HEK293T (cell line): ENCODE measurements at regions not wholly inside any gene's neighbourhood (a gene's known extent, or its start where the extent isn't known, plus 50 kb on each side); places are given as distances from the start of the nearest gene placed in this dataset.

Experiments
- CTCF ChIA-PET: fragments of 350-600 bp; formaldehyde crosslinking; extraction: SDS; loops from one replicate; lab custom pipeline; 2021; ENCODE audit warnings: antibody characterized with exemption, inconsistent platforms; lab: Yijun Ruan, JAX
- POLR2A ChIA-PET: fragments of 350-600 bp; formaldehyde crosslinking; extraction: SDS; loops from one replicate; lab custom pipeline; 2020; ENCODE audit warnings: antibody characterized with exemption, inconsistent platforms; lab: Yijun Ruan, JAX
- DNase-seq: peaks from one replicate; pipeline ENCODE4 v3.0.0; 2012; ENCODE audit warnings: mixed read lengths; ENCODE audit errors: extremely low spot score
- ARNT ChIP-seq: fragments of 450-650 bp; IDR thresholded peaks from 2 replicates; pipeline ENCODE4 v1.6.1; 2017; ENCODE audit warnings: mild to moderate bottlenecking
- BHLHE40 ChIP-seq: fragments of 450-650 bp; IDR thresholded peaks from 2 replicates; pipeline ENCODE4 v1.6.1; 2016; ENCODE audit warnings: mild to moderate bottlenecking, moderate library complexity, borderline replicate concordance
- CTBP1 ChIP-seq: fragments of 450-650 bp; IDR thresholded peaks from 2 replicates; pipeline ENCODE4 v1.6.1; 2016; ENCODE audit warnings: borderline replicate concordance
- ELF4 ChIP-seq: fragments of 450-650 bp; IDR thresholded peaks from 2 replicates; pipeline ENCODE4 v1.6.1; 2017; ENCODE audit warnings: antibody characterized with exemption
- FOXA1 ChIP-seq: fragments of 450-650 bp; IDR thresholded peaks from 2 replicates; pipeline ENCODE4 v1.6.1; 2016; ENCODE audit warnings: mild to moderate bottlenecking
- FOXK2 ChIP-seq: fragments of 450-650 bp; IDR thresholded peaks from 2 replicates; pipeline ENCODE4 v1.6.1; 2016; ENCODE audit warnings: mild to moderate bottlenecking
- FOXM1 ChIP-seq: fragments of 450-650 bp; IDR thresholded peaks from 2 replicates; pipeline ENCODE4 v1.6.1; 2017; ENCODE audit warnings: mild to moderate bottlenecking, borderline replicate concordance
- HDGF ChIP-seq: fragments of 450-650 bp; IDR thresholded peaks from 2 replicates; pipeline ENCODE4 v1.6.1; 2017; ENCODE audit warnings: antibody characterized with exemption, borderline replicate concordance
- L3MBTL2 ChIP-seq: fragments of 450-650 bp; conservative IDR thresholded peaks from 2 replicates; pipeline ENCODE4 v1.6.1; 2016; ENCODE audit warnings: mild to moderate bottlenecking
- LEF1 ChIP-seq: fragments of 450-650 bp; IDR thresholded peaks from 2 replicates; pipeline ENCODE4 v1.6.1; 2017; ENCODE audit warnings: mild to moderate bottlenecking, borderline replicate concordance
- NFRKB ChIP-seq: fragments of 450-650 bp; IDR thresholded peaks from 2 replicates; pipeline ENCODE4 v1.6.1; 2016; ENCODE audit warnings: mild to moderate bottlenecking, moderate library complexity
- PKNOX1 ChIP-seq: fragments of 450-650 bp; IDR thresholded peaks from 2 replicates; pipeline ENCODE4 v1.6.1; 2016
- SP1 ChIP-seq: fragments of 450-650 bp; IDR thresholded peaks from 2 replicates; pipeline ENCODE4 v1.6.1; 2017
- SUZ12 ChIP-seq: fragments of 450-650 bp; IDR thresholded peaks from 2 replicates; pipeline ENCODE4 v1.6.1; 2016; ENCODE audit warnings: mild to moderate bottlenecking
- TARDBP ChIP-seq: fragments of 450-650 bp; IDR thresholded peaks from 2 replicates; pipeline ENCODE4 v1.6.1; 2016
- ZNF384 ChIP-seq: fragments of 450-650 bp; IDR thresholded peaks from 2 replicates; pipeline ENCODE4 v1.6.1; 2016

DNA sequence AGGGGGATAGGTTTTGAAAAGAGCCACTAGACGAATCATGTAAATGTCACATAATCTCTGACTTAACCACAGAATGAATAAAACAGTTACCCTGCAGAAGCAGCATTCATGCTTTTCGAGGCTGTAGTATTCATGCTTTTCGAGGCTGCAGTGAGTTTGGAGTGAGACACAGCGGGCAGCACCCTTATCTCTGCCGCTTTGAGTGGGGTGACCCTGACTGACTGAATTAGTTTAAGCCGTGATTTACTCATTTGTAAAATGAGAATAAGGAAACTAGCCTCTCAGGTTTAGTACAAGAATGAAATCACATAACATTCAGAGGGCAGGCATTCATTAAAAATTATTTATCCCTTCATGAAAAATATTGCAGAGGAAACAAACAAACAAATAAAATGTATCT, 92.8 kb upstream of the KMT2C start:
- POLR2A ChIA-PET, result no interaction called here
- peak; percentile 4 for DNase-seq
- CTCF ChIA-PET, result no interaction called here
- no peak for TF ChIP-seq ZNF384

GRCh38 chr7:152527610-152528032, 91.8 kb upstream of the KMT2C start:
- POLR2A ChIA-PET, result no interaction called here
- no peak for DNase-seq
- no peak for TF ChIP-seq HDGF
- no peak for TF ChIP-seq BHLHE40
- no peak for TF ChIP-seq TARDBP
- no peak for TF ChIP-seq FOXK2
- no peak for TF ChIP-seq ZNF384
- TF ChIP-seq CTBP1, result no peak
- no peak for TF ChIP-seq PKNOX1
- CTCF ChIA-PET, result no interaction called here

DNA sequence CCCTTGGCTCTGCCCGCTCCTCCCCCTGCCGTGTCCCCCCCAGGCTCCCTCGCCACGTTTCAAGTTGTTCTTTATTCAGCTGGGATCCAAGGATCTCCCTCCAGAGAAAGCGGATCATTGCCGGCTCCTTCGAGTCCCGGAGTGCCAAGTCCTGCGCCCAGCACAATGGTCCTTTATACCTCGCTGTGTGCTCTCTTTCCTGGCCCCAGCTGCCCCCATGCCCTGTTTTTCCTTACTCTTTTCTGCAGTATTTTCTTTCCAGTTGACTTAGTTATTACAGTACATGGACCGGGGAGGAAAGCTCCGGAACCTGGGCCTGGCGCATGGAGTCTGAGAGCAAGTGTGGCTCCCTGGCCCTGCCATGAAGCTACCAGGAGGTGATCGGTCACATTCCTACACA, 88.1 kb upstream of the KMT2C start:
- TF ChIP-seq NFRKB, result no peak
- no peak for TF ChIP-seq FOXA1
- no peak for TF ChIP-seq PKNOX1
- no peak for TF ChIP-seq FOXM1
- no peak for TF ChIP-seq ZNF384
- no peak for TF ChIP-seq CTBP1
- no peak for TF ChIP-seq SP1
- no peak for TF ChIP-seq ELF4
- TF ChIP-seq BHLHE40, result no peak
- TF ChIP-seq L3MBTL2, result no peak
- CTCF ChIA-PET, result no interaction called here
- POLR2A ChIA-PET, result no interaction called here
- no peak for DNase-seq

DNA sequence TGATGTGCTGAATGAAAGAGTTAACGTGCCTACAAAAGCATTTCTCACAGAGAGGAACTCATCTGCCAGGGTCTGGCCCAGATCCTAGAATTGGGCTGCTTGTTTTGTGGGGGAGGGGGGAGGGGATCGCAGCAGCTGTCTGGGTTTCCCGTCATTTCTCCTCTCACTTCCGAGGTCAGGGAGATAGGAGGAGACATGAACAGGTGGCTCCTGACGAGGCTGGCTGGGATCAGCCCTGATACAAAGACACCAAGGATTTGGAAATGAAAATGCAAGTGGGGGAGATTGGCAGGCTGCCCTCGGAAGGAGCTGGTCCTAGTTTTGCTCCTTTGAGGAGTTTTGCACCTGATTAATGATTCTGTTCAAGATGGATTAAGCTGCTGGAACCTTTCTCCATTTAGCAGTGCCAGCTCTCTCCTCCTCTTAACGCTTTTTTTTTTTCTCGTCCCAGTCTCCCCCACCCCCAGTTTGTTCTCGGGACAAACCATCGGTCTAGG, 86.8 kb upstream of the KMT2C start:
- ChIA-PET CTCF (no interaction called here), POLR2A (no interaction called here)
- TF ChIP-seq ARNT, result no peak
- no peak for TF ChIP-seq HDGF
- no peak for TF ChIP-seq SP1
- no peak for TF ChIP-seq FOXK2
- TF ChIP-seq FOXM1, result no peak
- TF ChIP-seq CTBP1, result no peak
- no peak for TF ChIP-seq LEF1
- no peak for TF ChIP-seq L3MBTL2
- TF ChIP-seq PKNOX1, result no peak
- no peak for TF ChIP-seq SUZ12
- no peak for TF ChIP-seq TARDBP
- no peak for TF ChIP-seq ELF4
- no peak for TF ChIP-seq FOXA1
- no peak for TF ChIP-seq ZNF384
- no peak for TF ChIP-seq BHLHE40
- no peak for TF ChIP-seq NFRKB
- DNase-seq, result no peak

GRCh38 chr7:152521420-152522337, 85.9 kb upstream of the KMT2C start:
- no peak for DNase-seq
- ChIA-PET CTCF (no interaction called here), POLR2A (no interaction called here)
- TF ChIP-seq FOXK2 (no peak), HDGF (no peak)

DNA sequence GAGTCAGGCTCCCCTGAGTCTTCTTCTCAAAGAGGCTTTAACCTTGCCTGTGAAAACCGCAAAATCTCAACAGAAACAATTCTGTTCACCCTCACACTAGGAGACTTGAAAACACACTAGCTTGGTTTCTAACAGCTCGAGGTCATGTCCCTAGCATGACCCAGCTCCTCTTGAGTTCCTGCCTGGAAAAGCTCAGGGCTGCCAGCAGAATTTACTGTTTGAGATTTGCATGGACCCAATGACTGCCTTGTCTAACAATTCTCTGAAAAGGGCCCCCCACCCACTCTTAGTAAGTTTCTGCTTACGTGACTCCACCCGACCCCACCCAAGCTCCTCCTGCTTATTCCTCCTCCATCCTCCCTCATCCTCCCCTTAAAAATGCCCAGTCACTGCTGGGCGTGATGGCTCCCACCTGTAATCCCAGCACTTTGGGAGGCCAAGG, 85.1 kb upstream of the KMT2C start:
- CTCF ChIA-PET, result no interaction called here

More for the DNA sequence above, 85.1 kb upstream of the KMT2C start:
- TF ChIP-seq ELF4, result no peak
- TF ChIP-seq ARNT, result no peak
- no peak for TF ChIP-seq FOXK2
- TF ChIP-seq L3MBTL2, result no peak
- no peak for TF ChIP-seq HDGF
- no peak for TF ChIP-seq NFRKB
- no peak for TF ChIP-seq BHLHE40
- TF ChIP-seq SP1, result no peak
- TF ChIP-seq PKNOX1, result no peak
- no peak for TF ChIP-seq SUZ12
- no peak for TF ChIP-seq ZNF384
- TF ChIP-seq LEF1, result no peak
- no peak for TF ChIP-seq FOXA1
- no peak for TF ChIP-seq CTBP1
- no peak for TF ChIP-seq TARDBP
- TF ChIP-seq FOXM1, result no peak
- POLR2A ChIA-PET, result no interaction called here
- no peak for DNase-seq
